ENCODE measurements at regions not wholly inside any gene's neighbourhood (a gene's known extent, or its start where the extent isn't known, plus 50 kb on each side); places are given as distances from the start of the nearest gene placed in this dataset.

GRCh38 chr13:44084146-44084545 is 204.4 kb downstream of the LACC1 start (continued):
- no peak for TF ChIP-seq CHD7 (IDR thresholded peaks at IDR 0.05; ENCODE audit: insufficient replicate concordance, low read length)
- TF ChIP-seq GTF2F1 (IDR thresholded peaks at IDR 0.05; ENCODE audit: borderline replicate concordance, low read depth, low read length): no peak
- TF ChIP-seq POLR2AphosphoS5 (IDR thresholded peaks at IDR 0.05; ENCODE audit: low read depth, low read length): no peak
- no peak for TF ChIP-seq FOSL1 (IDR thresholded peaks at IDR 0.05; ENCODE audit: insufficient read depth, low read depth, low read length)
